Fibroblast of lung (primary cell): ENCODE measurements at regions not wholly inside any gene's neighbourhood (a gene's known extent, or its start where the extent isn't known, plus 50 kb on each side); places are given as distances from the start of the nearest gene placed in this dataset.

ENCODE experiments used
- EZH2 ChIP-seq: IDR thresholded peaks from 2 replicates; pipeline ENCODE4 v1.5.1; 2012; ENCODE audit warnings: low read length, control low read depth, mild to moderate bottlenecking; ENCODE audit errors: missing control alignments
- TF ChIP-seq, protein P1 (sequence below), 2 donors: IDR thresholded peaks in 1 of 2; conservative IDR thresholded peaks in 1 of 2; 1 replicate in 1 of 2; 2 replicates in 1 of 2; pipeline ENCODE4 v1.5.1; 2011 to 2012; ENCODE audit warnings: low read length in 2 of 2, control low read depth in 1 of 2, inconsistent platforms in 1 of 2, low read depth in 1 of 2, mild to moderate bottlenecking in 1 of 2

DNA sequence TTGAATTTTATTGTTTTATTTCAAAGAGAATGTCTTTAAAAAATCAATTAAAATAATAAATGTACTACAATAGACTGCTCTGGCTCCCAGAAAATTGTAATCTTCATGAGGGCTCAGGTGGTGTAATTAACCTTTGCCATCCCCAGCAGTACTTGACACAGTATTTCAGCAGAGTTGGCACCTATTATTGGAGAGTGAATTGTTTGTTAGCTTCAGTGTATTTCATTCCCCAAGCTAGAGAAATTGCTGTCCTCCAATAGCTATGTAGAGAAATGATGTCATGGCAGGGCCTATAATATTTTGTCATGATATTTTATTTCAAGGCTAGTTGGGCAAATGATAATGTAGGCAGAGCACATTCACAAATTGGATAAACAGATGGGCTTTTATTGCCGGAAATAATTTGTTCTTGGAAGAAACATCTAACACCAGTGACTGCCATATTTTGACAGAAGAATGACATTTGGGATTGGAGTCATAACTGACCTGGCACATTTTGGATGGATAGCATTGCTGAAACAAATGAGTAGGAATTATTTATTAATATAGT, 712.0 kb upstream of the NXPH2 start:
- TF ChIP-seq, protein P1, sequence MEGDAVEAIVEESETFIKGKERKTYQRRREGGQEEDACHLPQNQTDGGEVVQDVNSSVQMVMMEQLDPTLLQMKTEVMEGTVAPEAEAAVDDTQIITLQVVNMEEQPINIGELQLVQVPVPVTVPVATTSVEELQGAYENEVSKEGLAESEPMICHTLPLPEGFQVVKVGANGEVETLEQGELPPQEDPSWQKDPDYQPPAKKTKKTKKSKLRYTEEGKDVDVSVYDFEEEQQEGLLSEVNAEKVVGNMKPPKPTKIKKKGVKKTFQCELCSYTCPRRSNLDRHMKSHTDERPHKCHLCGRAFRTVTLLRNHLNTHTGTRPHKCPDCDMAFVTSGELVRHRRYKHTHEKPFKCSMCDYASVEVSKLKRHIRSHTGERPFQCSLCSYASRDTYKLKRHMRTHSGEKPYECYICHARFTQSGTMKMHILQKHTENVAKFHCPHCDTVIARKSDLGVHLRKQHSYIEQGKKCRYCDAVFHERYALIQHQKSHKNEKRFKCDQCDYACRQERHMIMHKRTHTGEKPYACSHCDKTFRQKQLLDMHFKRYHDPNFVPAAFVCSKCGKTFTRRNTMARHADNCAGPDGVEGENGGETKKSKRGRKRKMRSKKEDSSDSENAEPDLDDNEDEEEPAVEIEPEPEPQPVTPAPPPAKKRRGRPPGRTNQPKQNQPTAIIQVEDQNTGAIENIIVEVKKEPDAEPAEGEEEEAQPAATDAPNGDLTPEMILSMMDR (conservative IDR thresholded peaks at IDR 0.05 in 1 of 2, IDR thresholded peaks at IDR 0.05 in 1 of 2; ENCODE audit: low read depth in 1 of 2, low read length in 2 of 2) = no peak
- TF ChIP-seq EZH2 = no peak
